ENCODE measurements at regions not wholly inside any gene's neighbourhood (a gene's known extent, or its start where the extent isn't known, plus 50 kb on each side); places are given as distances from the start of the nearest gene placed in this dataset.

- Histone ChIP-seq H3K27me3 (ENCODE audit: insufficient read depth, low read length) (no peaks in the 10 kb centered on the region), H3K79me2 (ENCODE audit: insufficient read depth, low read length) (no peaks in the 10 kb centered on the region), H3K79me1 (ENCODE audit: insufficient read depth, low read depth, low read length, poor library complexity, severe bottlenecking) (no peaks in the 10 kb centered on the region), H2BK5ac (ENCODE audit: insufficient read length, low read length) (no peak overlapping the region), H3K23ac (ENCODE audit: insufficient read length, low read depth, low read length) (no peak overlapping the region), H3K23me2 (ENCODE audit: insufficient read length, low read depth, low read length, poor library complexity, severe bottlenecking) (no peaks in the 10 kb centered on the region), H4K20me1 (ENCODE audit: control insufficient read depth, insufficient read depth, insufficient read length) (no peaks in the 10 kb centered on the region), H2BK15ac (ENCODE audit: low read depth, low read length) (no peak overlapping the region), H3K4me2 (ENCODE audit: insufficient read depth, insufficient read length, low read length) (no peak overlapping the region), H3K4ac (ENCODE audit: low read depth, low read length) (no peak overlapping the region), H4K8ac (replicated peaks; ENCODE audit: insufficient read length, low read depth, low read length) (no peak overlapping the region), H2AK5ac (ENCODE audit: insufficient read length, low read length) (no peak overlapping the region), H3K18ac (ENCODE audit: insufficient read length, low read depth, low read length) (no peak overlapping the region), H2BK20ac (ENCODE audit: low read depth, low read length, poor library complexity, severe bottlenecking) (no peak overlapping the region), H3K9me3 (ENCODE audit: control insufficient read depth, low read depth, low read length) (no peaks in the 10 kb centered on the region), H3K56ac (ENCODE audit: insufficient read length, low read depth, low read length) (no peak overlapping the region), H3K14ac (ENCODE audit: insufficient read depth, low read length) (no peak overlapping the region), H3K9ac (ENCODE audit: extremely low read depth, insufficient read length, low read length) (no peak overlapping the region), H2BK120ac (ENCODE audit: low read depth, low read length, poor library complexity, severe bottlenecking) (no peak overlapping the region), H4K5ac (ENCODE audit: insufficient read length, low read depth, low read length) (no peak overlapping the region), H3T11ph (ENCODE audit: low read length) (no peak overlapping the region), H3K27ac (ENCODE audit: insufficient read length, low read depth, low read length) (no peak overlapping the region), H2BK12ac (ENCODE audit: insufficient read length, low read depth, low read length) (no peak overlapping the region), H3K4me1 (ENCODE audit: insufficient read depth, low read length) (no peaks in the 10 kb centered on the region), H2AFZ (ENCODE audit: low read length) (no peak overlapping the region), H4K91ac (ENCODE audit: insufficient read length, low read depth, low read length) (no peak overlapping the region)
- DNase-seq, result no peak
- Mint-ChIP-seq H3K27me3 (ENCODE audit: low read depth) (no peaks in the 10 kb centered on the region; the same call in 1 of the 2 replicates), H3K9me3 (no peaks in the 10 kb centered on the region), H3K36me3 (ENCODE audit: insufficient read depth in 1 of 3, low read depth in 3 of 3) (no peaks in the 10 kb centered on the region), H3K4me3 (no peak overlapping the region), H3K4me1 (no peaks in the 10 kb centered on the region), H3K27ac (no peak overlapping the region; a peak in 1 of 7 replicates)
- WGBS (ENCODE audit: extremely low coverage, insufficient read length, low lambda C conversion rate), result no CpG with 5 or more reads among the region's 4 CpGs
- TF ChIP-seq CTCF (conservative IDR thresholded peaks at IDR 0.05), result no peak
These were observed 925.1 kb downstream of the PCDH7 start for GRCh38 chr4:31645236-31645635.

All from H9 (cell line).